ENCODE measurements at regions not wholly inside any gene's neighbourhood (a gene's known extent, or its start where the extent isn't known, plus 50 kb on each side); places are given as distances from the start of the nearest gene placed in this dataset.
"Not testable (repeated sequence)": the region's sequence is repeated elsewhere in the genome, so short reads cannot be mapped to it uniquely, and the experiment has no call there.

DNA sequence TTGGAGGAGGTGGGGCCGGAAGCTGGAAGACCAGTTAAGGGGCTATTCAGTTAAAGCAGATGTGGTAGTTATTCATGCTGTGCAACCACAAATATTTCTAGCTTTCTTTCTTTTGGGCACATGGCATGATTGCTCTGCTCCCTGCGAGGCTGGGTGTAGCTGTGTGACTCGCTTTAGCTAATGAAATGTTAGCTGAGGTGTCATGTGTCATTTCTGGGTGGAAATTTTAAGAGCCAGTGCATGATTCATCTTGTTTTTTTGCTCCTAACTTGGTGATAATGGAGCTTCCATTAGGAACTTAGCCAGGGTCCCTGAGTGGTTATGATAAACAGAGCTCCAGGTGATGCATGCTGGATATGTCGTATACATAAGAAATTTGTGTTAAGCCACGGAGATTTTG lies 300.6 kb downstream of the SATB1 start:
- no peak for DNase-seq (ENCODE audit: low spot score)

DNA sequence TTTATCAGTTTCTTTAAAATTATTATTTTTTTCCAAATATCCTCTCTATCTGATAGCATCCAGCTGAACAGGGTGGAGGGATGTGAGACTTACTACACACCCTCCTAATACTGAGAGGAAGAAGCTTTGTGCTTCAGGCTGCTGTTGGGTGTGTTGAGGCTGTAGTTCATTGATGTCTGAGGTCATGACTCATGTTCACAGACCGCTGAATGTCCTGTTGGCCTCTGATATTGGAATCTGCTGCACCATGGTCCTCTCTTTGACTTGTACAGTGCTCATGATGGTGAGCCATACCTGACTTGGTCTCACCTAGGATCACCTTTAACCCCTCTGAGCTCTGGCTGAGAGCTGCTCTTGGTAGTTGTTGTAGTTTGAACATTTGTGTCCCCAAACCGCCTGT lies 302.9 kb downstream of the SATB1 start:
- no peak for DNase-seq (ENCODE audit: low spot score)

DNA sequence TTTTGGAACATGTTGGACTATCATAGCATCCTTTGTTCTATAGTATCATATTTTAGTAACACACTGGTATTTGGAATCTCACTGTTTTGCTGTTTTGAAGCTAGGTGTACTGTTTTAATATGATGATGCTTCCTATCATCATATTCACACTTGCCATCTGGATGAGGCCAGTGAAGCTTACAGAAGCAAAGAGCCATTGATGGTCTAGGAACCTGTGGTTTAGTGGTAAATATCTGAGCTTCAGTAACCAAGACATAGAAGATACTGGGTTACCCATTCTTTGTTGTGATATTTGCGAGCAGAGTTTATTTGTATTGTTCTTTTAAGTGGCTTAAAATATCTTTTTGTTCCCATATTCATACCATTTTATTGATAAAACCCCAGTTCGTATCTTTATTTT lies 304.1 kb downstream of the SATB1 start:
- DNase-seq (ENCODE audit: low spot score), result no peak

DNA sequence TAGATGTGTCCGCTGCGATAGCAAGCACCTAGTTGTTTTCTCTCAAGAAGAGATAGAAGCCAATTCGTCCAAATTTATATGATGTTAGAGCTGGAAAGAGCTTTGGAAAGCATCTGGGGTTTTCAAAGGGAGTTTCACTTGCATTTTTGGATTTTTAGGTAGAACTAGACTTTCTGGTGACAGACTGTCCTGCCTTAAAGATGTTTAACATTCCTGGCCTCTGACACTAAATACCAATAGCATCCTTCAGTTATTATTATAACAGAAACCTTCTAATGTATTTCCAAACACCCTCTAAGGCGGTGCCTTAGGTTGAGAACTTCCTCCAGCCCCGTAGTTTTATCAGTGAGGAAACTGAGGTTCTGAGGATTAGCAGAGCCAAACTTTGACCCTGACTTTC lies 305.3 kb downstream of the SATB1 start:
- no peak for DNase-seq (ENCODE audit: low spot score)

DNA sequence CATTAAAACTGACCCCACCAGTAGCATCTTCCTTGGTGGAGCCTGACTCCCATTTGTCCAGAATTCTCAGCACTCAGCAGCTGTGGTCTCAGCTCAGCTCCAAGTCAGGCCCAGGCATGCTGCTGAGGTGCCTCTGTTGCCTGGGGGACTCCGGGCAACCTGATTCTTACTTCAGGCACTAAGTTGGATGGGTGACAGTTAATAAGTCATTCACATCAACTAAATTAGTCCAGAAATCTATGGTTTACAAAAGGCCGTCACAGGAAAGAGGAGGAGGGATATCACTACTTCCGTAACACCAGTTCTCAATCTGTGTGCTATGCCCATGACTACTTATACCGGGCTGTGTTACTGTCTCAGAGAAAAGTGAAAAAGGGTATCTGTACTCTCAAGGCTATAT lies 310.2 kb downstream of the SATB1 start:
- no peak for DNase-seq (ENCODE audit: low spot score)

DNA sequence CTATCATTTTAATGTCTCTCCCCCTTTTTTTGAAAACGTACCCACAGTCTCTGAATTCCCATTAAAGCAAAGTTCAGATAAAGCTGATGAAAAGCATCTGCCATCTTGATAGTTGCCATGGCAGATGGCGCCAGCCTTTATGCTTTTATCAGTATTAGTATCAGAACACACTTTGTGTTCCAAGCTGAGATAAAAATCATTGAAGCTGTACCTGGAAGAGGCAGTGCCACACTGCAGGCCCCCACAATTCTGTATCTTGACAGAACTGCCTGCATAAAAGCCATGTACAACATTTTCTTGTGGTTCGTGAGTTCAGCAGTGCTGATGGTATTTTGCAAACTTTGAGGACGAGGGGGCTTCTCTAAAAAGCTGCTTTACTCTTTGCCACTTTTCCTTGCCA lies 311.7 kb downstream of the SATB1 start:
- no peak for DNase-seq (ENCODE audit: low spot score)

DNA sequence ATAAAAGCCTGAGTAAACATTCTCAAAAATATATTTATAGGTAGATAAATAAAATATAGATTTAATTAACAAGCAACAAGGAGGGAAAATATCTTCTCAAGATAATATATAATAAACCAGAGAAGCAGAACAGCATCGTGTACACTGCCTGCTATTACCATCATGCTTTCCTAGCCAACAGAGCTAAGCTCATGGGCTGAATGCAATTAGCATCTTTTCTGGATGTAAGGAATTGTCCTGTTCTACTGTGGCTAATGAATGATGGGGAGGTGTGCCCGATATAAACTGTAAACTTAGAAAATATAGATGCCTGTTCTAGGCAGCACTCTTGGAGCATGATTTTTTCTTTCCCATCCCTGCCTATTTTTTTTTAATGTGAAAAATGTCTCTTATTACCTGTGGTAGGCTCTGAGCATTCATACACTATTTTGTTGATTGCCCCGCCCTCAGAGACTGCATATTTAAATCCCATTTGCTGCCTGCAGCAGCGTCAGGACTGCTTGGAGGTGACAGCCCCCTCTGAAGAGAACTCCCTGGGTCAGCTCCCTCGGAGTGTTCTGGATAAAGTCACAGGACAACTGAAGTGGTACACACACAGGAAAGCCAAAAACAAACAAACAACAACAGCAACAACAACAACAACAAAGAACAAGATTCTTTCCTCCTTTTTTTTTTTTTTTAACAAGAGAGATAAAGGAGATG lies 312.3 kb downstream of the SATB1 start:
- no peak for DNase-seq (ENCODE audit: low spot score)

DNA sequence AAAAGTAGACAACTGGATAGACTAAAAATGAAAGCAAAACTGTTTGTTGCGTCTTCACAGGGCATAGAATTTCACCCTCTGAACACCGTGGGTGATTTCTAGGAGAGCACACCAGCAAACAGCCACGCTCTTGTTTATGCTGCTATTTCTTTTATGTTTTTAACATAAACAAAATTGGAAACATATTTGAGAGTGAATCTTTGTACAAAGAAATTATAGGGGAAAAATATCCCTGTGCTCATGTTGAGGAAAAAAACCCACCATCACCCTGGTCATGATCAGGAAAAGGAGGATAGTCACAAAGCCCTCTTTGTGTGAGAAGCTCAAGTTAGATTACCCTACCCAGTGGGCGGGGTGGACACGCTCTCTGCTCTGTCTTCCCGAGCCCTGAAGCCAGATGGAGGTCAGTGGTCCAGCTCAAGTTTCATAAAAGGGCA lies 313.3 kb downstream of the SATB1 start:
- no peak for DNase-seq (ENCODE audit: low spot score)

DNA sequence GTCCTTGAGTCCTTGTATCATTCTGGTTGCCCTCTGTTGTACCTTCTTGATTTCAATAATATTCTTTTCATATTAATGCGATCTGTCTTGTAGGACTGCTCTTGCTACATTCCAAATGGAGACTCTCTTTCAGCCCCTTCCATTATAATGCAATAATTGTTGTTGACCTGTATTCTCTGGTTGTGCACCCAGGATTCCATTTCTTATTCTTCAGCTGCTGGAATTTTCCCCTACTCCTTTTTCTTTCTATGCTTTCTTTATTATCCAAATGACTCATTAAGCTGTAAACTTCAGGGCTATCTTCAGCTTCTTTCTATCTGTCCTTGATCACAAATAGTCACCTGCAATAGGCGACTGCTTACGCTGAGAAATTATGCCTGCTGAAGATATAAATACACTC lies 321.5 kb downstream of the SATB1 start:
- DNase-seq (ENCODE audit: low spot score), result no peak

DNA sequence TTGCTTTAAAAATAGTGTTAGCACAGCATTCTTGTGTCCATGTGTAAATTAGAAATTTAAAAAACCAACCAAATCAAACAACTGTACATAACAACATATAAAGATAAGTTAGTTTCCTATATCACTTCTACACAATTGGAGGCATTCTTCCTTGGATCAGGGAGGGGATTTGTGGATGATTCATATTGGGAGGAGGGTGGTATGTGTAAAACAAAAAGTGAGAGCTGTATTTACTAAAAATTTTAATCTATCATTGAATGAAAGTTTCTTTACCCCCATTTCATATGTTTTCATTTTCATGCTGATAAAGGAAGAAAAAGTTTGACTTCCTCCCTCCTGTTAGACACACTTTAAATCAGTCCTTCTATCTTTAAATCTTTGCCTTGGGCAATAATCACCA lies 325.0 kb downstream of the SATB1 start:
- no peak for DNase-seq (ENCODE audit: low spot score)

DNA sequence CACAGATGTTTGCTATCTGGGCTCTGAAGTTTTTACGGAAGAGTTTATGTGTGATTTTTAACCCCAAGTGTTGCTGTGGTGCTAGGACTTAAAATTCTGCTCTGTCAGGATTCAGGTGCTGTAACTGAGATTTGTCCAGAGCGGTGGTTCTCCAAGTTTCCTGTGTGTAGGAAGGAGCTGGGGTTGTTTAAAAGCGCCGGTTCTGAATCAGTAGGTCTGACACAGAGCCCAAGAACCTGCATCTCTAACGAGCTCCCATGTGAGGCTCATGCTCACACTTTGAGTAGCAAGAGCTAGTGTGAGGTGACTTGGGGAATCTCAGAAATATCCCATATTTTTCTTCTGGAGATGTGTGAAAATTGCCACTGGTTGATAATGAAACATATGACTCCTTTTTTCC lies 325.5 kb downstream of the SATB1 start:
- no peak for DNase-seq (ENCODE audit: low spot score)

DNA sequence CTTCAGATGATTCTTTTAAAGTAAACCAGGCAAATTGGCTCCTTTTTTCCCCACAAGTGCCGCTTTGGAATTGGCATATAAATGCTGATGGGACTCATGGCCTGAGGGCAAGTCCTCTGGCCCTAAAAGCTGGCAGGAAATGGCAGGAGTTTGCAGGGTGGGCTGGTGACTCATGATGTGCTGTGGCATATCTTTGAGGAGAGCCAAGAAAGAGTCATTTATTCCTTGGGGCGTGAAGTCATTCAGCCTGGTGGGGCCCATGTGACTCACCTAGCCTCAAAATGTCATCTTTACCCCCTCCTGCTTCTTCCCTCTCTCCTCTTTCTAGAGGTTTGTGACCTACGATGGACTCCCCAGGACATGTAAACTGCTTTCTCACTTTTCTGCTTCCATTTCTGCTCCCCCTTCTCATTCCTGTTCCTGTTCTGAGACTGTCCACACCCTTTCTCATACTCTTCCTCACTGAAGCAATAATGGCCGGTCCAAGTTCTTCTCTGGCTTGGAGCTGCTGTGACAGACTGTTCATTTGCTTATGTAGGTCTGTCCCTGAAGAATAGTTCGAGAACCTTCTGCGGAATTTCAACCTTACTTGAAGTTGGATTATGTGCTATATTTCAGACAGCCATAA lies 326.1 kb downstream of the SATB1 start:
- DNase-seq (ENCODE audit: low spot score), result no peak

DNA sequence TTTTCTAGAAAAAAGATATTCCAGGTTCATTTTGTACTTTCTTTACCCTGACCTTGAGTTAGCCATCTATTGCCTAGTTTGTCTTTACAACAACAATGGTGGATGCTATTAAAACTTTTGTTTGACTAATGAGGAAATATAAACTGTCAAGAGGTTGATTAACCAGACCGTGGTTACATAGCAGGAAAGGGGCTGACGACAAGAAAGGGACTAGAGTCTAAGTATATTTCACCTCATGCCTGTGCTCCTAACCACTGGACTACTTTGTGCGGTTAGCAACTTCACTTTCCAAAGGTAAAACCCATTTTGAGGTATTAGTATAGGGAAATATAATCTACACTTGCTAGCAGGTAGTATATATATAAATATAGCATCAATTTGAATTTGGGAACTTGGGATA lies 327.1 kb downstream of the SATB1 start:
- DNase-seq (ENCODE audit: low spot score), result no peak

DNA sequence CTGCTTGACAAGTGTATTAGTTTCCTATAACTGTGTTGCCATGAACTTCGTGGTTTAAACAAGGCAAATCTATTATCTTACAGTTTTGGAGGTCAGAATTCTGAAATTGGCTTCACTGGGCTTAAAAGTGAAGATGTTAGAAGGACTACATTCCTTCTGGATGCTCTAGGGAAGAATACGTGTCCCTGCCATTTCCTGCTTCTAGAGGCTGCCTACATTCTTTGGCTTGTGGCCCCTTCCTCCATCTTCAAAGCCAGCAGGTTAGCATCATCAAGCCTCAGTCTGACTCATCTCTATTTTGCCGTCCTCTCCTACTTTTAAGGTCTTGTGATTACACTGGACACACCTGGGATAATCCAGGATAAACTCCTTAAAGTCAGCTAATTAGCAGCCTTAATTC lies 327.7 kb downstream of the SATB1 start:
- no peak for DNase-seq (ENCODE audit: low spot score)

DNA sequence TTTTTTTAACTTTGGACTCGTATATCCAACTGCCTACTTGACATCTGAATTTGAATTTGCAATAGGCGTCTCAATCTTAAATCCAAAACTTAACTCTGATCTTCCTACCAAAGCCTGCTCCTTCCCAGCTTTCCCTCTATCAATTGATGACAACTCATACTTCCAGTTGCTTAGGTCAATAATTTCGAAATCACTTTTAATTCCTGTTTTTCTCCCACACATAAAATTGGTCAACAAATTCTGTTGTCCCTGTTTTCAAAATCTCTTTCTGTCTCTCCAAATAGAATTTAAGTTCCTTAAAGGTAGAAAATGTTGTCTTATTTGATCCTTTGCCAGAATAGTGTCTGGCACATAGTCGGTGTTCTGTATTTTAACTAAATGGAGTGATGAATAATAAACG lies 332.4 kb downstream of the SATB1 start:
- DNase-seq (ENCODE audit: low spot score), result no peak

DNA sequence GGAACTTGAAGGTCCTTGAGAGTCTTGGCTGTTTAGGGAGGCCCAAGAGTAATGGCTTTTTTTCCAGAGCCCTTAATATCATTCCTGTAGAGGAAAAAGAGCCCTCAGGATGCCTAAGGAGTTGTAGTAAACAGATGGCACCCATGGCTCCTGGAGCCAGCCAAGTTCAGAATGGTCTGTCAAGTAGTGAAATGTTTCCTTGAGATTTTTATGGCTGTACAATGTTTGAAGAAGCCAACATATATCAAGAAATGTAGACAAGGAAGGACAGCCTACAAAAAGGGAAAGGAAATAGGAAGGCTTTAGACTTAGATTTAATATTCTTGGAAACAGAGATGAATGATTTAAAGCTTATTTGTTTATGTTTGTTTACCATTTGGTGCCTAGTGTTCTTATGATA lies 334.8 kb downstream of the SATB1 start:
- no peak for DNase-seq (ENCODE audit: low spot score)

DNA sequence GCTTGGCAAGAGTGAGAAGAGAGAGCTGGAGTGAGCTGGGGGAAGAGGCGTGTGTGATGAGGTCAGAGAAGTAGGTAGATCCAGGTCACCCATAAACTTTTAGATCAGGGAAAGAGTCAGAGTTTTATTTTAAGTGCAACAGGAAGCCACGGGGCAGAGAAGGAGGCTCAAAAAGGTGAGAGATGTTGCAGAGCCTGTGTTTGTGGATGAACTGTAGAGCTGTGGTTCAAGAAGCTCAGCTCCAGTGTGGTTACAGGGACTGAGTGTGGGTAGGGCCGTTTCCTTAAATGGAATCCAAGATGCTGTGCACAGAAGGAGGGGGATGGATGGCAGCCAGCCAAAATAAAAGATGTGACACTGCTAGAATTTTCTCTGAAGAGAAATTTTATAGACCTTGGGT lies 337.2 kb downstream of the SATB1 start:
- DNase-seq (ENCODE audit: low spot score), result no peak

DNA sequence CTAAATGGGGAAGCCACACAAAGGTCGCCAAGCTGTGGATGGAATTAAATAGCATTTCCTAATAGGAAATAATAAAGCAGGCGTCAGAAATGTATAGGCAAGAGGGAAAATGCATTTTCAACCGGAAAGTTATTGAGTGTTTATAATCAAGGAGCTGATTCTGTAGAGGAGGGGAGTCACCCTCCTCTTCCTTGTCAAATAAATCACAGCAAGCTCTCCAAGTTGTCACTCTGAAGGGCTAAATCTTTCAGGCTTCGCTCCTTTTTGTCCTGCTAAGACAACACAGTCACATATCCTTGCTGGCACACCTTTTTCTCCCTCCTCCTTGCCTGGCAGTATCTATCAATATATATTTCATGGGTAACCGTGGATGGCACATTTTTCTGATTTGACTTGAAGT lies 338.4 kb downstream of the SATB1 start:
- no peak for DNase-seq (ENCODE audit: low spot score)

DNA sequence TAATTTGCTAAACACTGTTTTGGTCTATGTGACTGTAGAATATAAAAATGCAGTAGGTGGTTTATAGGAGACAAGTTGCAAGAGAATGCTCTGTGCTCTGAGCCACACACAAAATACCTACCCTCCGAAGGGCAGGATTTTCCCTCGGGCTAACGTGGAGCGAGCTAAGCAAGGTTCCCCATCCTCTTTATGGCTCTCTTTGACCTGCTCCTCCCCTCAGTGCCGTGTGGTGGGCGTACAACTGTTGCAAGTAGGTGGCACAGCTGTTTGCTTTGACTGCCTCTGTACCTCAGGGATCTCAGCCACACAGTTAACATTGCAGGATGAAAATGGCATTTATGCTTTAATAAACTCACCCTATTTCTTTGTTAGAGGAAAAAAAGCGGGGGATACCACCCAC lies 339.1 kb downstream of the SATB1 start:
- DNase-seq (ENCODE audit: low spot score), result no peak

DNA sequence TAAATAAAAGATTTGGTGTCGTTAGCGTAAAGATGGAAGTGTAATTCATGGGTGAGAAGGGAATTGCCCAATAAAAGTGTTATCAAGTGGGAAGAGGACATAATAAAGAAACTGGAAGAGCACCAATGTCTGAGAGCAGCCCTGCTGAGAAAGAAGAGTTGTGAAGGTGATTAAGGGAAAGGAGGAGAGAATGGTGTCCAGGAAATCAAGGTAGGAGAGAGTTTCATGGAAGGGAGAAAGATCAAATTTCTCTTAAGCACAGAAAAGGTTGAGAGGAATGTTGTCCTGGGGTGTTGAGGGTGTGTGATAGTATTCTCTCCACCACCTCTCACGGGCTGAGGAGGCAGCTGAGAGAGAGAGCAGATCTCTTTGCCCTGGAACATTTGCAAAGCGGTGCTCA lies 339.7 kb downstream of the SATB1 start:
- no peak for DNase-seq (ENCODE audit: low spot score)

DNA sequence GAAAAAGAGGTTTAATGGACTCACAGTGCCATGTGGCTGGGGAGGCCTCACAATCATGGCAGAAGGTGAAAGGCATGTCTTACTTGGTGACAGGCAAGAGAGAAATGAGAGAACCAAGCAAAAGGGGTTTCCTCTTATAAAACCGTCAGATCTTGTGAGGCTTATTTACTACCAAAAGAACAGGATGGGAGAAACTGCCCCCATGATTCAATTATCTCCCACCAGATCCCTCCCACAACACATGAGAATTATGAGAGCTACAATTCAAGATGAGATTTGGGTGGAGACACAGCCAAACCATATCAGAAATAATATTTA lies 340.8 kb upstream of the TBC1D5 start:
- not testable (repeated sequence) for DNase-seq (ENCODE audit: low spot score)

DNA sequence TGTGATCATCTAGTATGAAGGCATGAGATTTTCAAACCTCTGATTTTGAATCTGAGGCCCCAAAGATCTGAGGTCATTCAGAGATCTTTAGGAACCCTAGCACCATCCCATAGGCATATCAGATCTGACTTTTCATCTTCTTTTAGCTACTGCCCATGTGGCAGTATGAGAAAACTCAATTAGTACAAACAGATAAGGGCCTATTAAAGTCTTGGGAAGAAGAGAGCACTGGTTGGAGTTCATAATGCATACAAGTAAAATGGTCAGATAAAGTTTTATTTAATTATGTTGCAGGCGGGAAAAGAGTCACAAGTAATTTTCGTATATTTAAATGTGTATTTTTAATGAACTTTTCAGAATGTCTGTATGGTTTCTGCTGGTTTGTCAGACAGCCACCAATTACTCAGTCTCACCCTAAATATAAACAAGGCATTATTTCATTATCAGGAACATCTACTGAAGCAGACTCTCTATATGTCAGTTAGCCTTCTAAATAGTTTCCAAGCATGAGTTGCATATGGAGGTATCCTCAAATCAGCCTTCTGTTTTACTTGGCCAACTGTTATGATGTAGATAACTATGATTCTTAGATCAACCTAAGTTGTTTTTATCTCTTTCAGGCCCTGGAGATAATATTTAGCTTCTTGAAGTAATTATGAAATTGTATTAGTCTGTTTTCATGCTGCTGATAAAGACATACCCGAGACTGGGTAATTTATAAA lies 340.3 kb upstream of the TBC1D5 start:
- DNase-seq (ENCODE audit: low spot score), result no peak

DNA sequence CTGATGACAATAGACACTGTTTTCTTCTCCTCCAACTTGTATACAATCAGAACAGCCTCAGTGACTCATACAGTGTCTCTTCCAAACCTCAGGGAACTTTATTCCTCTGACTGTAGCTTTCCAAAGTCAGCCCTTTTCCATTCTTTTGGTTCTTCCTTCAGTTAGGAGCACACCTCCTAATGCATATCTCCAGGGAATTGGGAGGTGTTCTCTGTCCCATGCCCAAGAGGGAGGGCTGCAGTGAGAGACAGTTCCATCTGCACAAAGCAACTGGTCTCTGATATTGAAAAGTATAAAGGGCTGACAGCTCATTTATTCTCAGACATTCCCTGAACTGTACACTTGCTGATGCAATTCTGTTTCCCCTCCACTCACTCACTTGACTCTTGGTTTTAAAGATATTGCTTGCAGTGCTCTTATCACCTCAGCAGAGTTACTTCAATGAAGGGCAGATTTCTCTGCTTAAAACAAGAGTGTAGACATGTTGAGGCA lies 337.8 kb upstream of the TBC1D5 start:
- DNase-seq (ENCODE audit: low spot score), result no peak

DNA sequence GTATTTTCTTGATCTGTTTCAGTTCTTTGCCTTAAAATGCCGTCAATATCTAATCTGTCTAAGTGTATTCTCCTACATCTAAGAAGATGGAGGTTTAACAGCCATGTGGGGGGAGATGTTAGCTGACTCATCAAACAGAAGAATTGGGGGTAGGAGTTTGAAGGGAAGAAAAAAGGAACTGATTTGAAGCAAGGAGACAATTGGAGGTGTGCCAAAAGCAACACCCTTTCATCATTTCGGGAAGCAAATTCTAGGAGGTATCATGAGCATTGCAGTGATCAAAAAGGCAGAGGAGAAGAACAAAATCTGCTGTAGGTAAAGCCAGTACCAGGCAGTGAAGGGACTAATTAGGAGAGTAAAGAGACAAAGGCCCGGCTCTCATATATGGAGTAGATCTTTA lies 337.3 kb upstream of the TBC1D5 start:
- DNase-seq (ENCODE audit: low spot score), result no peak

Data from CD4-positive, alpha-beta T cell treated with Interleukin-15 for 4 hours (primary cell).